ENCODE measurements at regions not wholly inside any gene's neighbourhood (a gene's known extent, or its start where the extent isn't known, plus 50 kb on each side); places are given as distances from the start of the nearest gene placed in this dataset.

DNA sequence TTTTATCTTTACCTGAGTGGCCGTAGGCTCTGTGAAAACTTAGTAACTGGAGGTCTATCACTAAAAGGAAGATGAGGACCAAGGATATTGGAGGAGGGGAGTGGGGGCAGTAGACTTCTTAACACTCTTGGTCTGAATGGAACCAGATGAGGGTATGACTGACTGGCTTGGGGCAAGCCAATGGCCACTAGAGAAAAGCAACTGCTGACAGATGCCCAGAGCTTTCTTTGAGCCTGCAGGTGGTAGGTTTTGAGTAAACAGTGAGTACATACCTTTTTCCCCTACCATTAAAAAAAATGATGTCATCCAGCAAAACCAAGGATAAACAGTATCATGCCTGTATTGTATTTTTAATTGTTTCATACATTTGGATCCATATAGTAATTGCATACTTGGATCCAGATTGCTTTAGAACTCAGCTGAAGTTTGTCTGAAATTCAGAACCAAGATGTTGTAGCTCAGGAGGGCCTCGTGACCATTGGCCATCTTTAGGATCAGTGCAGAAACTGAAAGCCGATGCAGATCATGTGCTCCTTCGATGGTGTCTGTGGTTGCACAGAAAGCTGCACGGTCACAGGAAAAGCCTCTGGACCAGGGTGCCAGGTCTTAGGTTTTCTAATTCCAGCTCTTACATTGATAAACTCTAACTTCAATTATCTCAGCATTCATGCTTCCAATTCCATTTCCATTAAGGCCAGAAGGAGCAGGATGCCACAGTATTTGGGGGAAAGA is 131.0 kb downstream of the PDGFRA start:
- ATAC-seq (ENCODE audit: insufficient read depth, low read depth) (no peak), DNase-seq (no peak)
- no peaks in the 10 kb centered on the region for H3K4me1 ChIP-seq (ENCODE audit: insufficient read depth, low read length)
- H4K20me1 ChIP-seq (ENCODE audit: insufficient read depth, low read length) = no peaks in the 10 kb centered on the region
- H3K36me3 ChIP-seq (ENCODE audit: insufficient read depth, low read length) = no peaks in the 10 kb centered on the region
- H3K9me3 ChIP-seq (ENCODE audit: insufficient read depth, low read length, severe bottlenecking) = no peaks in the 10 kb centered on the region
- H3K27ac ChIP-seq (ENCODE audit: low read length) = no peak overlapping the region
- TF ChIP-seq, protein P1, sequence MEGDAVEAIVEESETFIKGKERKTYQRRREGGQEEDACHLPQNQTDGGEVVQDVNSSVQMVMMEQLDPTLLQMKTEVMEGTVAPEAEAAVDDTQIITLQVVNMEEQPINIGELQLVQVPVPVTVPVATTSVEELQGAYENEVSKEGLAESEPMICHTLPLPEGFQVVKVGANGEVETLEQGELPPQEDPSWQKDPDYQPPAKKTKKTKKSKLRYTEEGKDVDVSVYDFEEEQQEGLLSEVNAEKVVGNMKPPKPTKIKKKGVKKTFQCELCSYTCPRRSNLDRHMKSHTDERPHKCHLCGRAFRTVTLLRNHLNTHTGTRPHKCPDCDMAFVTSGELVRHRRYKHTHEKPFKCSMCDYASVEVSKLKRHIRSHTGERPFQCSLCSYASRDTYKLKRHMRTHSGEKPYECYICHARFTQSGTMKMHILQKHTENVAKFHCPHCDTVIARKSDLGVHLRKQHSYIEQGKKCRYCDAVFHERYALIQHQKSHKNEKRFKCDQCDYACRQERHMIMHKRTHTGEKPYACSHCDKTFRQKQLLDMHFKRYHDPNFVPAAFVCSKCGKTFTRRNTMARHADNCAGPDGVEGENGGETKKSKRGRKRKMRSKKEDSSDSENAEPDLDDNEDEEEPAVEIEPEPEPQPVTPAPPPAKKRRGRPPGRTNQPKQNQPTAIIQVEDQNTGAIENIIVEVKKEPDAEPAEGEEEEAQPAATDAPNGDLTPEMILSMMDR (IDR thresholded peaks at IDR 0.05; ENCODE audit: borderline replicate concordance, extremely low read depth, low read length, poor library complexity, severe bottlenecking) = no peak
- no peak for TF ChIP-seq EZH2 (IDR thresholded peaks at IDR 0.05; ENCODE audit: borderline replicate concordance, low read depth, low read length, severe bottlenecking)
- H3K27me3 ChIP-seq (ENCODE audit: insufficient read depth, low read length, poor library complexity) = no peaks in the 10 kb centered on the region
- H2AFZ ChIP-seq (ENCODE audit: low read depth, low read length) = no peak overlapping the region
- H3K9ac ChIP-seq (ENCODE audit: low read depth, low read length) = no peak overlapping the region
- no peak overlapping the region for H3K4me3 ChIP-seq (ENCODE audit: low read depth in 1 of 2, low read length in 2 of 2)
- no peak overlapping the region for H3K4me2 ChIP-seq (ENCODE audit: insufficient read depth, low read length)
- H3K79me2 ChIP-seq (ENCODE audit: insufficient read depth, low read length) = no peaks in the 10 kb centered on the region

DNA sequence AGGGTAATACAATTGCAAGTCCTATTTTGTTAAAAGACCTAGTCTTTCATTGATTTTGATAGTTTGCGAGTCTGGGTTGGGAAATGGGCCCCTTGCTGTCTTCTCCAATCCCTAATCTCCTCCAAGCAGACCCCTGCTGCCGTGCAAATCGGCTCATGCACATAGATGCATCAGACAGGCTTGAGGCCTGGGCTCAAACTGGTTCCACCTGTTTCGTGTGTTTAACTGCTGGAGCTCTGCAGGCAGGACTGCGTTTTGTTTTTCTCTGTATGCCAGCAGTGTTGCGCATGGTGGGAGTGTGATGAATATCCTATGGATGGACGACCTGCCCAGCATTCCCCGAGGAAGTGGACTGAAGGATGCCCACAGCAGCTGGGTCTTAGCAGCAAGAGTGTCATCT is 133.9 kb downstream of the PDGFRA start:
- TF ChIP-seq EZH2 (IDR thresholded peaks at IDR 0.05; ENCODE audit: borderline replicate concordance, low read depth, low read length, severe bottlenecking) = no peak
- TF ChIP-seq, protein P1 (IDR thresholded peaks at IDR 0.05; ENCODE audit: borderline replicate concordance, extremely low read depth, low read length, poor library complexity, severe bottlenecking) = no peak

DNA sequence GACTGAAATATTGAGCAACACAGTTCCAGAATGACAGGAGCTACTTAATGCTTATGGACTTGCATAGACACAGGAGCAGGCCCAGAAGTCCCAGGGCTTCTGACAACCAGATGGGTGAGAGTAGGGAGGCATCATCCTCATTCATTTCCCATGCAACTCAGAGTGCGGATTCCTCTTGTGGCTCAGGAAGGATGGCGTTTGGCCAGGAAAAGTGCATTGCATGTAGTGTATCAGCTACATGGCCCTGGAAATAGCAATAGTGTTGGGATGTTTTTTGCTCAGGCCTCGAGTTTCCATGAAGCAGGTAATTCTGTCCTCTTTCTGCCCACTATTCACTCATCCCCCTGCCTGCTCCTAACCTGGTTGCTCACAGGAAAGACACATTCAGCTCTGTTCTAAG is 136.6 kb downstream of the PDGFRA start:
- ATAC-seq (ENCODE audit: insufficient read depth, low read depth) = no peak
- H3K79me2 ChIP-seq (ENCODE audit: insufficient read depth, low read length) = no peaks in the 10 kb centered on the region
- no peaks in the 10 kb centered on the region for H3K4me1 ChIP-seq (ENCODE audit: insufficient read depth, low read length)
- H2AFZ ChIP-seq (ENCODE audit: low read depth, low read length) = no peak overlapping the region
- no peak for DNase-seq
- H3K9me3 ChIP-seq (ENCODE audit: insufficient read depth, low read length, severe bottlenecking) = no peaks in the 10 kb centered on the region
- no peak overlapping the region for H3K27ac ChIP-seq (ENCODE audit: low read length)
- H3K4me2 ChIP-seq (ENCODE audit: insufficient read depth, low read length) = no peak overlapping the region
- no peak overlapping the region for H3K4me3 ChIP-seq (ENCODE audit: low read depth in 1 of 2, low read length in 2 of 2)
- no peak overlapping the region for H3K9ac ChIP-seq (ENCODE audit: low read depth, low read length)
- no peaks in the 10 kb centered on the region for H3K36me3 ChIP-seq (ENCODE audit: insufficient read depth, low read length)
- H4K20me1 ChIP-seq (ENCODE audit: insufficient read depth, low read length) = no peaks in the 10 kb centered on the region
- TF ChIP-seq, protein P1 (IDR thresholded peaks at IDR 0.05; ENCODE audit: borderline replicate concordance, extremely low read depth, low read length, poor library complexity, severe bottlenecking) = no peak
- no peak for TF ChIP-seq EZH2 (IDR thresholded peaks at IDR 0.05; ENCODE audit: borderline replicate concordance, low read depth, low read length, severe bottlenecking)
- H3K27me3 ChIP-seq (ENCODE audit: insufficient read depth, low read length, poor library complexity) = no peaks in the 10 kb centered on the region

More for the DNA sequence above, 133.9 kb downstream of the PDGFRA start:
- H3K27me3 ChIP-seq (ENCODE audit: insufficient read depth, low read length, poor library complexity) = no peaks in the 10 kb centered on the region
- H3K9me3 ChIP-seq (ENCODE audit: insufficient read depth, low read length, severe bottlenecking) = no peaks in the 10 kb centered on the region
- H4K20me1 ChIP-seq (ENCODE audit: insufficient read depth, low read length) = no peaks in the 10 kb centered on the region
- ATAC-seq (ENCODE audit: insufficient read depth, low read depth) (no peak), DNase-seq (no peak)
- no peak overlapping the region for H2AFZ ChIP-seq (ENCODE audit: low read depth, low read length)
- no peaks in the 10 kb centered on the region for H3K36me3 ChIP-seq (ENCODE audit: insufficient read depth, low read length)
- no peak overlapping the region for H3K27ac ChIP-seq (ENCODE audit: low read length)
- H3K4me1 ChIP-seq (ENCODE audit: insufficient read depth, low read length) = no peaks in the 10 kb centered on the region
- H3K4me3 ChIP-seq (ENCODE audit: low read depth in 1 of 2, low read length in 2 of 2) = no peak overlapping the region
- H3K4me2 ChIP-seq (ENCODE audit: insufficient read depth, low read length) = no peak overlapping the region
- no peak overlapping the region for H3K9ac ChIP-seq (ENCODE audit: low read depth, low read length)
- H3K79me2 ChIP-seq (ENCODE audit: insufficient read depth, low read length) = no peaks in the 10 kb centered on the region
